HG03039 (cell line): ENCODE measurements at regions not wholly inside any gene's neighbourhood (a gene's known extent, or its start where the extent isn't known, plus 50 kb on each side); places are given as distances from the start of the nearest gene placed in this dataset.

Source experiments
- ATAC-seq: cut with Tn5 transposase; IDR thresholded peaks from one replicate; pipeline ENCODE4 v1.9.1; 2021; ENCODE audit warnings: mild to moderate bottlenecking, moderate library complexity; ENCODE audit not compliant: unreplicated experiment

- ATAC-seq, result no peak
Observed at GRCh38 chr2:145483854-145484253, 963.9 kb upstream of the ZEB2 start.

- ATAC-seq, result no peak
Observed at GRCh38 chr2:145481334-145481922, 961.5 kb upstream of the ZEB2 start.

- ATAC-seq, result no peak
Observed at GRCh38 chr2:145464866-145465265, 944.9 kb upstream of the ZEB2 start.

GRCh38 chr2:145460112-145460511 lies 940.2 kb upstream of the ZEB2 start:
- ATAC-seq, result no peak

- ATAC-seq, result no peak
Observed at GRCh38 chr2:145431181-145431951, 911.4 kb upstream of the ZEB2 start.

GRCh38 chr2:145423809-145424208 lies 903.9 kb upstream of the ZEB2 start:
- no peak for ATAC-seq

GRCh38 chr2:145422576-145422975 lies 902.7 kb upstream of the ZEB2 start:
- no peak for ATAC-seq

- ATAC-seq, result no peak
Observed at GRCh38 chr2:145421841-145422240, 901.9 kb upstream of the ZEB2 start.

GRCh38 chr2:145416640-145417039 lies 896.7 kb upstream of the ZEB2 start:
- no peak for ATAC-seq

GRCh38 chr2:145415151-145415550 lies 895.2 kb upstream of the ZEB2 start:
- no peak for ATAC-seq

- no peak for ATAC-seq
Observed at GRCh38 chr2:145413261-145414030, 893.5 kb upstream of the ZEB2 start.

- no peak for ATAC-seq
Observed at GRCh38 chr2:145412155-145412554, 892.2 kb upstream of the ZEB2 start.

- peak; percentile 94 for ATAC-seq
Observed at GRCh38 chr2:145411493-145411892, 891.6 kb upstream of the ZEB2 start.

- no peak for ATAC-seq
Observed at GRCh38 chr2:145410086-145410485, 890.2 kb upstream of the ZEB2 start.

- no peak for ATAC-seq
Observed at GRCh38 chr2:145408980-145409379, 889.1 kb upstream of the ZEB2 start.

- ATAC-seq, result no peak
Observed at GRCh38 chr2:145404690-145405089, 884.8 kb upstream of the ZEB2 start.

- ATAC-seq, result no peak
Observed at GRCh38 chr2:145402706-145403277, 882.9 kb upstream of the ZEB2 start.

- ATAC-seq, result no peak
Observed at GRCh38 chr2:145399131-145399530, 879.2 kb upstream of the ZEB2 start.

GRCh38 chr2:145394181-145394580 lies 874.3 kb upstream of the ZEB2 start:
- no peak for ATAC-seq

- no peak for ATAC-seq
Observed at GRCh38 chr2:145386973-145387372, 867.1 kb upstream of the ZEB2 start.

GRCh38 chr2:145383961-145384360 lies 864.0 kb upstream of the ZEB2 start:
- ATAC-seq, result no peak
